GM18861 (cell line): ENCODE measurements at regions not wholly inside any gene's neighbourhood (a gene's known extent, or its start where the extent isn't known, plus 50 kb on each side); places are given as distances from the start of the nearest gene placed in this dataset.

Experiments used
- ATAC-seq: cut with Tn5 transposase; IDR thresholded peaks from one replicate; pipeline ENCODE4 v1.9.1; 2021; ENCODE audit not compliant: unreplicated experiment

- no peak for ATAC-seq
Measured at GRCh38 chr1:29519108-29519787, 282.9 kb downstream of the PTPRU start.

GRCh38 chr1:29518183-29518835, 282.0 kb downstream of the PTPRU start:
- ATAC-seq: no peak

- no peak for ATAC-seq
Measured at GRCh38 chr1:29517251-29518086, 281.1 kb downstream of the PTPRU start.

GRCh38 chr1:29516063-29516820, 279.9 kb downstream of the PTPRU start:
- no peak for ATAC-seq

- ATAC-seq: no peak
Measured at GRCh38 chr1:29515170-29515955, 279.0 kb downstream of the PTPRU start.

- ATAC-seq: no peak
Measured at GRCh38 chr1:29514361-29515169, 278.2 kb downstream of the PTPRU start.

- no peak for ATAC-seq
Measured at GRCh38 chr1:29513357-29513756, 277.0 kb downstream of the PTPRU start.

- no peak for ATAC-seq
Measured at GRCh38 chr1:29511436-29511835, 275.1 kb downstream of the PTPRU start.

- ATAC-seq: no peak
Measured at GRCh38 chr1:29508458-29509107, 272.3 kb downstream of the PTPRU start.

- no peak for ATAC-seq
Measured at GRCh38 chr1:29506678-29507225, 270.4 kb downstream of the PTPRU start.

- ATAC-seq: no peak
Measured at GRCh38 chr1:29505532-29506220, 269.4 kb downstream of the PTPRU start.

- ATAC-seq: no peak
Measured at GRCh38 chr1:29504709-29505410, 268.5 kb downstream of the PTPRU start.

GRCh38 chr1:29504196-29504595, 267.9 kb downstream of the PTPRU start:
- ATAC-seq: no peak

GRCh38 chr1:29502911-29503840, 266.9 kb downstream of the PTPRU start:
- no peak for ATAC-seq

- ATAC-seq: no peak
Measured at GRCh38 chr1:29502225-29502910, 266.0 kb downstream of the PTPRU start.
